Thyroid gland (tissue), 4 donors: ENCODE measurements at regions not wholly inside any gene's neighbourhood (a gene's known extent, or its start where the extent isn't known, plus 50 kb on each side); places are given as distances from the start of the nearest gene placed in this dataset.

Experiments
- CTCF ChIP-seq, 6 experiments: fragments of 200-600 bp in 3 of 6; fragments of 450-650 bp in 3 of 6; sonication (generic) in 3 of 6; IDR thresholded peaks; one replicate each; pipeline ENCODE4 v1.5.1; 2016 to 2019; ENCODE audit warnings: antibody characterized with exemption in 6 of 6, mild to moderate bottlenecking in 2 of 6, inconsistent platforms in 1 of 6, moderate library complexity in 1 of 6
- POLR2A ChIP-seq, 2 donors: fragments of 450-650 bp; IDR thresholded peaks; one replicate each; pipeline ENCODE4 v1.6.1; 2017; ENCODE audit warnings: antibody characterized with exemption in 2 of 2, mild to moderate bottlenecking in 2 of 2, moderate library complexity in 1 of 2

GRCh38 chr10:105921348-105921747 lies 1243.2 kb downstream of the SORCS1 start:
- TF ChIP-seq CTCF (IDR thresholded peaks at IDR 0.05) (no peak), POLR2A (IDR thresholded peaks at IDR 0.05) (no peak)
